Activated gamma-delta T cell (primary cell): ENCODE measurements at regions not wholly inside any gene's neighbourhood (a gene's known extent, or its start where the extent isn't known, plus 50 kb on each side); places are given as distances from the start of the nearest gene placed in this dataset.

ENCODE experiments used
- DNase-seq: peaks from one replicate; lab custom pipeline; 2025; lab: John Stamatoyannopoulos, UW

DNA sequence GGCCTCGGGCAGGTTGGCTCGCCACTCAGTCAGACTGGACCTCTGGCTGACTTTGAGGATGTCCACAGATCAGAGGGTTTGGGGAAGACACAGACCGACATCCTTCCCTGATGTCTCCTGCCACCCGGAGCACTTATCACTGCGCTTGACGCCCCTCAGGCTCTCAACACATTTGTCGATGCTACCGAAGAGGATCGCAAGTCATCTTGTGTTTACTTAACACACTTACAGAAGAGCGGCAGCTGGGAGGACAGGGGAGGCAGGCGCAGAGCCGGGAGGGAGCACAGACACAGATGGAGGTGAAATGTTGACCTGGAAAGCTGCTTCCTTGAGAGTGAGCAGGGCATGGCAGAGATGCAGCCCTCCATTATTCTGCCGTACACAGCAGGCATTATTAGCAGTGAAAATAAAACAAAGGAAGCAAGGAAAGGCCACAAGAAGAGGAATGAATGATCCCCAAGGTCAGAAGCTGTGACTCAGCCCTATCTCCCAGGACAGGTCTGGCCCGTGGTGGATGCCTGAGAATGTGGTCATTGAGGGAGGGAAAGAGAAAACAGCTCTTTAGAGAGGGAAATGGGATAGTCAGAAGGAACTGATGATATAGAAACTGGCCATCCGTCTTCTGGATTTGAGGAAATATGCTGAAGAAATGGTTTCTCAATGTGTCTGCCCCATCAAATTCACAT is 549.5 kb upstream of the ARGLU1 start:
- no peak for DNase-seq

DNA sequence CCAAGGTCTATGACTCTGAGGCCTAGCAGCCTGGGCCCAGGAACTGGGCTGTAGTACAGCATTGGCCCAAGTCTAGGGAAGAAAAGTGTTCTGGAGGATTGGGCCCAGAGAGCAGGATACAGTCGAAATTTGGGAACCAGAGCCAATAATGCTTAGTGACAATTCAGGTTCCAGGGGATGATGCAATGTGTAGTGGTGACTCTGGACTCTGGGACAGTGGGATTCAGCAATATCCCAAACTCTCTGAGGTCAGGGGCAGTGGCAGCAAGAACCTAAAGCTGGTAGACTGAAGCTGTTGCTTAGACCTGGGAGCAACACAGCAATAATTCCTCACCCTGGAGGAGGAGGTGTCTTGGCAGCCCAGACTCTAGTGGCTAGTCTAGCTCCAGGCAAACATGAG is 545.5 kb upstream of the ARGLU1 start:
- no peak for DNase-seq

DNA sequence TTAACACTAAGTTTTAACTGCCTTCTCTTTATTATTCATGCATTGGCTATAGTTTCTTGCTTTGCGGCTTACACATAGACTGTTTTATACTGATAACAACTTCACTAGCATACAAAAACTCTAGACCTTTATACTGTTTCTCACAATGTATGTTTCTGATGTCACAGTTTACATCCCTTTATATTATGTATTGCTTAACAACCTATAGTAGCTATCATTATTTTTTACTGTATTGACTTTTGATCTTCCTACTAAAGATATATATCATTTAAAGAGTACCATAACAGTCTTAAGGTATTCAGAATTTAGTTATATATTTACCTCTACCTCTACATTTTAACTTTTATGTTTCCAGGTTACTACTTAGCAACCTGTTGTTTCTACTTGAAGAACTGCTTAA is 543.3 kb upstream of the ARGLU1 start:
- no peak for DNase-seq

DNA sequence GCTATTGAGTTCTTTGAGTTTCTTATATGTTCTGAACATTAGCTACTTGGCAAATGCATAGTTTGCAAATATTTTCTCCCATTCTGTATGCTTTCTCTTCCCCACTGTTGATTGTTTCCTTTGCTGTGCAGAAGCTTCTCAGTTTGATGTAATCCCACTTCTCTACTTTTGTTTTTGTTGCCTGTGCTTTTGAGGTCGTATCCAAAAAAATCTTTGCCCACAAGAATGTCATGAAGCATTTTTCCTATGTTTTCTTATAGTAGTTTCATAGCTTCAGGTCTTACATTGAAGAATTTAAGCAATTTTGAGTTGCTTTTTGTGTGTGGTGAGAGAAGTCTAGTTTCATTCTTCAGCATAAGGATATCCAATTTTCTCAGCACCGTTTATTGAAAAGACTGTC is 536.7 kb upstream of the ARGLU1 start:
- no peak for DNase-seq

DNA sequence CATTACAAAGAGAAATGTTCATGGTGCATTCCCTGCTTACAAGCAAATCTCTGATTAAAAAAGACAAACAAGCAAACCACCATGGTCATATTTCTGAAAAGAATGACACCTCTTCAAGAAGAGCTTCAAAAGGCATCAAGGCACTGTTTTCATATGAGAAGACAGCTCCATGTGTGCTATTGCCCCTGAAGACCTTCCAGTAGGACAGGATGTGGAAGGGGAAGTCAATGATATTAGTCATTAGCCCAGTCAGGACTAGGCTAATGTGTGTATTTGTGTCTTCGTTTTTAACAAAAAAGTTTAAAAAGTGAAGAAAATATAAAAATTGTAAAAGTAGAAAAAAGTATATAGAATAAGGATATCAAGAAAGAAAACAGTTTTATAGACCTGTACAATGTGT is 534.7 kb upstream of the ARGLU1 start:
- no peak for DNase-seq

DNA sequence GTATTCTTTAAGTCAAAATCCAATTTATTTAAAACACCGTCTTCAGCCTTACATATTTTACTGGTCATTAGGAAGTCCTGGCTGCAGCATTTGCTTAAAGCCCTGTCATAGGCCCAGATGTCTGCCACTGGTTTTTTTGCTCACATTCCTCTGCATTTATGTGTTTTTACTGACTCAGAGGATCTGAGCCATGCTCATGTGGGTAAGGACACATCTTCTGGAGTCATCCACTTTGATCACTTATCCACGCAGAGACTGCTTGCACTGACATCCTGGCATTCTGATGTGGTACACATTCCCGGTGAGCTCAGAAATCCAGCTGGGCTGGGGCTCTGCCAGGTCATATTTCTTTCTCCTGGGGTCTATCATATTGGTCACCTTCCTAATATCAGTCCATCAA is 531.7 kb upstream of the ARGLU1 start:
- DNase-seq, result no peak

DNA sequence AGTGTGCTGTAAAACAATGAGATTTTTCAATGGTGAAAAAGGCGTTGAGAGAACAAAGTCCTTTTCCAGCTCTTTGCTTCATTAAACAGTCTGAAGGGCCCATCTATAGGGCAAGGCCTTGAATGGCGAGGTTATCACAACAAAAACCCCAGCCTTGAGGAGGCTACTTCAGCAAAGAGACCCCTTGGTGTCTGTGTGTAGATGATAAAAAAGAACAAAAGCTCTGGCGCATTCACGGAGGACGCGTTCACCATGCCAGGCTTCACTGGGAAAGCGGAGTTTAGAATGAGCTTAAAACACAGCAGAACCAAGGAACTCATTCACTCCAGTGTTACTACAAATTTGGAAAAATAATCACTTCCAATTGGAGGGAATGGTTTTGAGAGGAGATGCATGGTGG is 530.0 kb upstream of the ARGLU1 start:
- no peak for DNase-seq

DNA sequence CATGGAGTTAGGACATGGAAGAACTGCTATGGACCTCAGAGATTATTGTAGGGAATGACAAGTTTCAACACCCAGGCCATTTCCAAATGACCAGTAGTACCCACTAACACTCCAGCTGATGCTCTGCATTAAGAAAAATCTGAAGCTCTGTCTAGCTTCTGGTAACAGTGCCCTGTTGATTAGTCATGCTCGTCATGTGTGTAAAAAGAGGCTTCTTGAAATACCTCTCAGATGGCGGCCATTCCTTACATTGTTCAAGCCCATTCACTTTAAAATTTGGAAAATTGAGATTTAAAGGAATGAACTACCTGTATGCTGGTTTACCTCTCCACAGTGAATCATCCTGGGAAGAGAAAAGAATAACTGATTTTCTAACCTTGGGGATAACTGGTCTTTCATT is 527.9 kb upstream of the ARGLU1 start:
- DNase-seq, result no peak

DNA sequence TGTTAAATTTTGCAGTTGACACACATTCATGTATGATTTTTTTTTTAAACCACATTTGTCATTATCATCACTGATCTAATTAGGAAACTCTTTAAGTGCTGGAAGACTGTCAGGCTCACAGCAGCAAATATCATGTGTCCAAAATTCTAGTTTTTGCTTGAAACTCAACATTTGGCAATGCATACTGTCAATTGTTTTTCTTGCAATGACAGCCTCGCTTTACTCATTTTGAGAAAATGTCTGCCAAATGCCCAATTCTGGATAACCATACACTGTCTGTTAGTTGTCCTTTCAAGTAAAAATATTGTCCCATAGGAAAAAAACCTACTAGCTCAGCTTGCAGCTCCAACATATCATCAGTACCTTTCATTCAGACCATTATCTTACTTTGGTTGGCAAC is 523.9 kb upstream of the ARGLU1 start:
- DNase-seq, result no peak

DNA sequence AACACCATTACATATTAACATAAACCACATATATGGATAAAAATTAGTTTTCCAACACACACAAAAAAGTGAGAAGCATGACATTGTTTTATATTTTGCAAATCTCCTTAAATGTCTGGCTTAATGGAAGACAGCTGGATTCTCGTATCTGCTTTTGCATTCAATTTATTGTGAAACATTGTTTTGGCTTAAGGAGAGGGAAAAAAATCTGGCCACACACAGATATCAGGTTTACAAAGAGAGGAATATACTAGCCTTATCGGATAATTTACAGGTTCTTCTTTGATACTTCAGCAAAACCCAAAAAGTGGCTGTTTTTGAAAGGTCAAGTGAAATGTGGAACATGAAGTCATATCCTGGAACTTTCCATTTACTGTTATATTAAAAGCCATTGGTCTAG is 523.5 kb upstream of the ARGLU1 start:
- DNase-seq, result no peak

DNA sequence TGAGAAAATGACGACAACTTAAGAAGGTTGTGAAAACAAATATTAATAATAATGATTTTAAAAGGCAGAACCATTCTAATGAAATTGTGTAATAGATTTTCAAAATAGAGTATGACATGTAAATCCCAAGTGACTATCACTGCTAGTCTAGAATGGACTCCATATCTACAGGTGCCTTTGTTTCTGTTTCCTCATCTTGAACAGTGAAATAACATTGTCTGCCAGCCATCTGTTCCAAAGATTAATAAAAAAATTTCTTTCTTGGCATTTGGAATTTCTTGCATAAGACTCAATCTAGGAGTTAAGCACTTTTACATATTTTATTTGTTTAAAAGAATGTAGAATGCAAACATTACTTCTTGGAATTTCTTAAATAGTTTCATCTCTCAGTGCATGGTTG is 520.1 kb upstream of the ARGLU1 start:
- DNase-seq, result no peak

DNA sequence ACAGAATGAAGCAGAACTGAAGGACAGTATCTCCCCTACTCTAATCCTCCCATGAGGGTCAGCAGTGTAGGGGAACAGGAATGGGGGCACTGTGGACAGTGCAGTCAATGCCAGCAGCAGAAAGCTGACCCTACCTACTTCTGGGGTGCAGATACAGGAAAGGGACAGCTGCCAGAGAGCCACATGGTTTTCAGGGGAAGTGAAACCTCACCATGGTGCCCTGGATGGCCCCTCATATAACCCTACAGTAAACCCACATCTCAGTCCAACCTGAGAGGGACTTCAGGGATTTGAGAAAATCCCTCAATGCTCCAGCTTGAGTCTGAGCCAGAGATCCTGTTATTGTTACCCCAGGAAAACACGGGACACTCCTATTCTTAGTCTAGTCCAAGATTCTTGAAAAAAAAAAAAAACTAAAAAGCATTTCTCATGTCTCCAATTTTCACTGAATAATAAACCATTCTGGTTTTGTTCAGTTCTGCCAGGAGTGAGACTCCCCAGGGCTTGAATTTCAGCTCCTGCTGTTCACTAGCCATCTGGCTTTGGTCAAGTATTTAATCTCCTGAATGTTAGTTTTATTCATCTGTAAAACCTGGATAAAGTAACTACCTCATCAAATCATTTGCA is 511.6 kb upstream of the ARGLU1 start:
- no peak for DNase-seq

DNA sequence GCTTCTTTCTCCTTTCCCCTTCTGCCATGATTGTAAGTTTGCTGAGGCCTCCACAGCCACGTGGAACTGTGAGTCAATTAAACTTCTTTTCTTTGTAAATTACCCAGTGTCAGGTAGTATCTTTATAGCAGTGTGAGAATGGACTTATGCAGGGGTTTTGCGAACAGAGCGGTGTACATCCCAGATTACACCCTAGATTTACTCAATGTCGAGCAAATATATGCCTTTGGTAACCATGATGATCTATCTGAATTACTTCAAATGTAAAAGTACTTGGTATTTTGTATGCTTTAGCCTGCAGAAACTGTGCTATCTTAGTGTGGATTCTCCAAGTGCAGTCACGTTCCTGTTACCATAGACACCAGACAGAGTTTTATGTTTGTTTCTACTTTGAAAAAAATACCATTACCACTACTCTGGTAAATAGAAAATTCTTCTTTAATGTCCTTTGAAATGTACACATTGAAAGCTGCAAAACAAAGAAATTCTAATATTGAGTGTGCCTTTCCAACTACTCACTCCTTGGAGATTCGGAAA is 510.4 kb upstream of the ARGLU1 start:
- DNase-seq, result no peak

DNA sequence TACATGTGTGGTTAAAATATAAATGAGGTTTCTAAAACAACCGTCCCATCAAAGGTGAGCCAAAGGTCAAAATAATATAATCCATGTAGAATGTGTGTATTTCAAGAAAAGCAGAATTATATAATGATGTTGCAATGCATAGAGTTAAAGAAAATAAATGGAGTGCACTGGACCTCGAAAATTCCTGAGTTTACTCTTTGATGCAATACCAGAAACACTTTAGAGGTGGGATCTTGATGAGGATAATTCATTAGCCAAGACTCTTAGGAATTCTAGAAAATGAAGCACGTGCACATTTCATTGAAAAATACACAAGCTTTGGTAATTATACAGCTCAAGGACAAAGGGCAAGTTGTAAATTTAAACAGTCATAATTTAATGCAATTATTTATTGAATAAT is 508.9 kb upstream of the ARGLU1 start:
- no peak for DNase-seq

DNA sequence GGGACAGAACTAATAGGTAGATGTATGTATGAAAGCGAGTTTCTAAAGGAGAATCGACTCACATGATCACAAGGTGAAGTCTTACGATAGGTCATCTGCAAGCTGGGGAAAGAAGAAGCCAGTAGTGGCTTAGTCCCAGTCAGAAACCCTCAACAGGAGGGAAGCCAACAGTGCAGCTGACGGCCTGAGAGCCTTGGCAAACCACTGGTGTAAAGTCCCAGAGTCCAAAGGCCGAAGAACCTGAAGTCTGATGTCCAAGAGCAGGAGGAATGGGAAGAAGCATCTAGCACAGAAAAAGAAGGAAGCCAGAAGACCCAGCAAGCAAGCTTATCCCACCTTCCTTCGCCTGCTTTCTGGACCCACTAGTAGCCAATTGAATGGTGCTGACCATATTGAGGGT is 507.6 kb upstream of the ARGLU1 start:
- DNase-seq, result no peak

DNA sequence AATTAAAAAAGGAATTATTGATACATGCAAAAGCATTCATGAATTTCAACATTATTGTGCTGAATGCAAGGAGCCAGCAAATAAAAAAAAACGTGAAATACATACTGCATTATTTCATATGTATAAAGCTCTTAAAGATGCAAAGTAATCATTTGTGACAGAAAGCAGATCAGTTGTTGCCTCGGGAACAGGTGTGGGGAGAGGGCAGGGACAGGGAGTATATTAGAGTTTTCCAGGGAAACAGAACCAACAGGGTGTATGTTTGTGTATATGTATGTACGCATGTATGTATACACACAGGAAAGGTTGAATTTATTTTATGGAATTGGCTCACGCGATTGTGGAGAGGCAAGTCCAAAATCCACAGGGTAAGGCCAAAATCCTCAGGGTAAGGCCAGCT is 502.9 kb upstream of the ARGLU1 start:
- DNase-seq, result no peak

DNA sequence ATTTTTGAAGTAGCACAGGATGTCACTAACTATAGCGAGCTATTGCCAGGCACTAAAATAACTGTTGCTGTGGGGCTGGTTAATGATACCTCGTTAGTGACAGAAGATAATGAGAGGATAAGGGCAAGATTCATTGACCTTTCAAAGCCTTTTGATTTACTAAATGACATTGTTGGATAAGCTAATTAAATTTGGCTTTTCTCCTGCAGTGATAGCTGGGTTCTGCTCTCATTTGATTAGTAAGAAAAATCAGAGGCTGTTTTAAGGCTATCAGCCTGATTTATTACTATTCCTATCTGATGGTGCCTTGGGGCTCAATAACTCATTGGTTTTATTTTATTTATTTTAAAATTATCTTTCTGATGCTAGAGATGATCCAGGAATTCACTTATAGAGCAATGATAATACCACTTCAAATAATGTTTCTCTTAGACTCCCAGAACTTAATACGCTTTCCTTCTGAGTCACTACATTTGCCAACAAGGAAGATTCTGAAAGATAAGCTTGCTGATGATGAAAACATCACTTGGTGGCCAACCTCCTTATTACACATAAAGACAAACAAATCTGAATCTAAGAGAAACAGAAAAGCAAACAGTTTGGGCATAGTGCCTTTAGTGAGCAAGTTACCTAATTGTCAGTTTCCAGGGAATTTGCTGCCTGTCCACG is 501.3 kb upstream of the ARGLU1 start:
- DNase-seq, result no peak

DNA sequence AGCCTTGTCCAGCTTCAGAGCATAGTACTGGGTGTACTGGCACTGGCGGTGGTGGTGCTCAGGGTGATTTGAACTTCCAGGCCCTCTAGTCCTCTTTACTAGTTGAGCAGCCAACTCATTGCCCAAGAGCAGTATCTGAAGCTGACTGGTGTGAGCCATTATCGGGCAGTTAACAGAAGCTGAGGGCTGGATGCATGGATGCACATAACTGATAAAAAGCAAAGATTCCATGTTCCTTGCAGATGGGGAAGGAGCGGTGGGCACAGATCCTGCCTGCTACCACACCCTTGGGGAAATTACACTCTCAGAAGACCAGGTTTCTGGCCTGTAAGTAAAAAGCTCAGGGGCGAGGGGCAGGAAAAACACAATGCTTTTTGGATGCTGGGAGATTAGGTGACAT is 499.4 kb upstream of the ARGLU1 start:
- DNase-seq, result no peak

DNA sequence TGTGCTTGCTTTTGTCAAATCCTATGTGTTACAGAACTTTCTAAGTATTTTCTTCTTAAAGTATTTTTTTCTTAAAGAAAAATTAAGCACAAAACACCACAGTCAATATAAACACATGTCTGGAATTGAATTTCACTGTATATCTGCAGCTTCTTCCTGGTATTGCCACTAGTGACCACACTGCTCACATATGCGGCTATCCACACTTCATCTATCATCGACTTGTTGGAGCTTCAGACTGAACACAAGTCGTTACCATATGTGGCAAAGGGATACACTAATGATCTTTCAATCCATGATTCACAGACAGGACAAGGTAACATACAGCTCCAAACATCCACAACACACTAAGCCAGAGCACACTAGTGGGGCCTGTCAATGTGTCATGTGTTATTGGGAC is 498.4 kb upstream of the ARGLU1 start:
- no peak for DNase-seq

DNA sequence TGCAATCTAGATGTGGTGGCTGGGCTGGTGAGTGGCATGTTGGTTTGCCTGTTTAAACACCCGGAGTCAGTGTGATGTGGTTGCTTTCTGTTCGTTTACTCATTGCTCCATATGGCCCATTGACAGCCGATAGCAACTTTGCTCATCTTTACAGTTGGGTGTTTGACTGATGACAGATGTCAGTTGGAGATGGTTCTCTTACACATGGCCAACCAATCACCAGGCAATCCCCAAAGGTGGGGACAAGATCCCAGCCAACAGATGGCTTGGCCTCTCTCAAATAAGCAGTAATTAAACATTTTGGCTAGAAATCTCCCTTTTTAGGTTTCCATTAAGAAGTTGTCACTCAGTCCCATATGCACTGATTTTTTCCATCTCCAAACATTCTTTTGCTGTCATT is 497.1 kb upstream of the ARGLU1 start:
- no peak for DNase-seq

DNA sequence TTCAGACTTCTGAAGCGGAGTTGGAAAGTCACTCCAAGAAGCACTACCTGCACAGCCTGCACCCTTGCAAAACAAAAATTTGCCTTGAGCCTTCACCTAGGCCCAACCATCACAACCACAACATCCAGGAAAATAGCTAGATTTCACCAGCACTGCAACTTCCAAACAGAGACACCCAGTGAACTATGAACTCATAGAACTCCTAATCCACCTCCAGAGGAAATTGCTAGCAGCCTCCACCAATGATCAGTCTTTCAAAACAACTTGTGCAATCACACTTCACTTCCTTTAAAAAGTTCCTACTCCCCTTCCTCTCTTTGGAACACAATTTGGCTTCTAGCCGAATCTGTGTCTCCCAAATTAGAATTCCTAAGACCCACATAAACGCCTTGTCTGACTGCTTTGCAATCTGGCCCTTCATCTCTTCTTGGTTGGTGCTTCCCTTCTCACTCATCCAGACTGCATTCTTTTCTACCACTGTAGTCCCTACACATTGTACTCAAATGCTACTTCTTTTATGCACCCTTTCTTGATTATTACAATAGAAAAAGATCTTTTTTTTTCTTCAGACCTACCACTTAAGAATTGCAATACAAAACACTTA is 489.2 kb upstream of the ARGLU1 start:
- no peak for DNase-seq

DNA sequence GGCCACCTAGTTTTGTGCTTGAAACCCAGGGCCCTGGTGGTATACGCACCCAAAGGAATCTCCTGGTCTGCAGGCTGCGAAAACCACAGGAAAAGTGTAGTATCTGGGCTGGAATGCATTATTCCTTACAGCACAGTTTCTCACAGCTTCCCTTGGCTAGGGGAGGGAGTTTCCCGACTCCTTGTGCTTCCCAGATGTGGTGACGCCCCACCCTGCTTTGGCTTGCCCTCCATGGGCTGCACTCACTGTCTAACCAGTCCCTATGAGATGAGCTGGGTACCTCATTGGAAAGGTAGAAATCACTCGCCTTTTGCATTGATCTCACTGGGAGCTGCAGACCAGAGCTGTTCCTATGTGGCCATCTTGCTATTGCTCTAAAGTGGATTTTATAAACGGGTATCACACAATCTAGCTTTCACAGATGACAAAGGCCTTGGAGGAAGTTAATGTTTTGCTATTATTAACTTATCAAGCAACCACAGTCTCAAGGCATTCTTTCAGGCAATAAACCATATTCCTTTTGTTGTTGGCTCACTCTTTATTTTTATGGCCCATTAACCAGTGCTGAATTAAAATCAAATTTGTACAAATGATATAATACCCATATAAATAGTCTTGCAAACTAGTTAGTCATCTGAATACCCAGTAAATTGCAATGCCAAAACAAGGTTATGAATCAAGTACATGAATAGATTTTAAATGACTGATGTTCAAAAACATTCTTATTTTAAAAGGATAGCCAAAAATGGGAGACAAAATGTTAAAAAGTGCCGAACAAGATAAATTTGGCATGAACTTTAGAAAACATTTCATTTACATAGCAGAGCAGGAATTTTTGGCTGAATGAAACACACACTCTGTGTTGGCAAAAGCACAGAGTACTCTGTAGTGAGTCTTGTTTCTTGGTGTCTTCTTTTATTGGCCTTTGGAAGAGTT is 475.4 kb upstream of the ARGLU1 start:
- no peak for DNase-seq
